NCI-H82 (cell line): ENCODE measurements at regions not wholly inside any gene's neighbourhood (a gene's known extent, or its start where the extent isn't known, plus 50 kb on each side); places are given as distances from the start of the nearest gene placed in this dataset.

Experiments
- DNase-seq: peaks from one replicate; lab custom pipeline; 2025; lab: John Stamatoyannopoulos, UW

DNA sequence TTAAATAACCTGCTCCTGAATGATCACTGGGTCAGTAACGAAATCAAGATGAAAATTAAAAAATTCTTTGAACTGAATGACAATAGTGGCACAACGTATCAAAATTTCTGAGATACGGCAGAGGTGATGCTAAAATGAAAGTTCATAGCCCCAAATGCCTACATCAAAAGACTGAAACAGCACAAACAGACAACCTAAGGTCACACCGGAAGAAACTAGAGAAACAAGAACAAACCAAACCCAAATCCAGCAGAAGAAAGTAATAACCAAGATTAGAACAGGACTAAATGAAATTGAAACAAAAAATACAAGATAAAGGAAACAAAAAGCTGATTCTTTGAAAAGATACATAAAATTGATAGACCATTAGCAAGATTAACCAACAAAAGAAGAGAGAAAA lies 324.1 kb downstream of the RBM26 start:
- no peak for DNase-seq

- DNase-seq, result no peak
Measured at GRCh38 chr13:79079351-79079839, 326.7 kb downstream of the RBM26 start.

DNA sequence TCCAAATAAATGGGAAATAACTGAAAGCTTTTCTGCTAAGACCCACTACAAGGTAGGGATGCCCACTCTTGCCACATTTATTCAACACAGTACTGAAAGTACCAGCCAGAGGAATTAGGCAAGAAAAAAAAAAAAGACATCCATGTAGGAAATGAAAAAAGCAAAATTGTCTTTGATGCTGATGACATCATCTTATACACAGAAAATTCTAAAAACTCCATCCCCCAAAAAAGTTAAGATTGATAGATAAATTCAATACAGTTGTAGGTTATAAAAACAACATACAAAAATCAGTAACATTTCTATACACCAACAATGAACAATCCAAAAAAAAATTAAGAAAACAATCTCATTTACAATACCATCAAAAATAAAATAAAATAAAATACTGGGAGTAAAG lies 330.4 kb downstream of the RBM26 start:
- no peak for DNase-seq

DNA sequence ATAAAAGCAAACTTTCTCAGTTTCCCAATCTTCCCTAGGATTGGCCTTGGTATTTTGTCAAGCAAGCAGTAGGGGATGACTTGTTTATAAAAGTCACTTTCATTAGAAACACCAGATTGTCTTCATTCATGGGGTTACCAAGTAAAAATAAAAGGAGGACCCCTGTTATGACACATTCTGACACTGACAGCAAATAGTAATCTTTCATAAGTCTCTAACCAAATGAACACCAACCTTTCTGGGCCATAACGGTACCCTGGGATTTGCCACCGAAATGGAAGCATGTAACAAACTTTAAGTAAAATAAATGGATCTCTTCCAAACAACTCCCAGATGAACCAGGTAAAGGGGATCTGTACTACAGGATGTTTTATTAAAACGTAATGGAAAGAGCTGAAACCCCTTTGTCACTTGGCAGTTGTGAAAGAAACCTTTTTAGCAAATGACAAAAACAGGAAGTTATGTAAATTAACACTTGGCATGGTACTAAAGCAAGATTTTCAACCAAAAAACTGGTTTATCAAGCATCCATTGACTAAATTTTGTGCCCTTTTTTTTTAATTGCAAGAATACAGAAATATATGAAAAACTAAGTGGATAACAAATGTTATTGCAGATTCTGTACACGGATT lies 335.6 kb downstream of the RBM26 start:
- DNase-seq, result no peak

DNA sequence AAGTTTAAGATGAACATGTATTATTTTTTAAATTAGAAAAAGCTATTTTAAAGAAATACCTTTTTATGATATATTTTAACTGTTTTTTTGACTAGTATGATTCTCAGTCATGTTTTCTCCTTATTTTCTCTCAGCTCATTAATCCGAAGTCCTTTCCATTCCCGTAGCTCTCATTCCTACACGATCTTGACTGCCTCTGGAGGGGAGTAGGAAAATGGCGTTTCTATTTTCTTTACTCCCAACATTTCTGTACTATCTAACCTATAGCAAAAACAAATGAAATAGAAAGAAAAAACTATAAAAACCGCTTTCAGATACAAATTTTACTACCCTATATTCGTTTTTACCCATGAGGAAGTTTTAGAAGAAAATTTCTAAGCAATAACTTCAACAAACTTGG lies 343.8 kb downstream of the RBM26 start:
- DNase-seq, result no peak

DNA sequence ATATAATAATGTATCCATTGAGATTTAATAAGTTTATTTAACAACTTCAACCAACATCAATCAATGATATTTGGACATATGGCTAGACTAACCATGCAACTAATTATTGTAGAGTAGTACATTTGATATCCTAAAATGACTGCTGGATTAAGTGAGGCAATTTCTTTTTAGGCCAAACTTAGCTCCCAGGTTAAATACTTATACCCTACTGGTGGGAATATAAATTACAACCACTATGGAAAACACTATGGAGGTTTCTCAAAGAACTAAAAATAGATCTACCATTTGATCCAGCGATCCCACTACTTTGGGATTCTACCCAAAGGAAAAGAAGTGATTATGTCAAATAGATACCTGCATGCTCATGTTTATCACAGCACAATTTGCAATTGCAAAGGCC lies 345.8 kb downstream of the RBM26 start:
- peak; percentile 34 for DNase-seq

DNA sequence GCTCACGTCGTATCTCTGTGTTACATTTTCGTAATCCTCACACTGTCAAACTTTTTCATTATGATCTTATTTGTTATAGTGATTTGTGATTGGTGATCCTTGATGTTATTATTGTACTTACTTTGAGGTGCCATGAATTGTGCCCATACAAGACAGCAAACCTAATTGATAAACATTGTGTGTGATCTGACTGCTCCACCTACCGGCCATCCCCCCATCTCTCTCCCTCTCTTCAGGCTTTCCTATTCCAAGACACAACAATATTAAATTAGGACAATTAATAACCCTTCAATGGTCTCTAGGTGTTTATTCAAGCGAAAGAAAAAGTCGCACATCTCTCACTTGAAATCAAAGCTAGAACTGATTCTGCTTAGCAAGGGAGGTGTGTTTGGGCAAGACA lies 349.3 kb downstream of the RBM26 start:
- DNase-seq, result peak; percentile 10

GRCh38 chr13:79051472-79051871 lies 354.6 kb downstream of the RBM26 start:
- DNase-seq, result no peak

DNA sequence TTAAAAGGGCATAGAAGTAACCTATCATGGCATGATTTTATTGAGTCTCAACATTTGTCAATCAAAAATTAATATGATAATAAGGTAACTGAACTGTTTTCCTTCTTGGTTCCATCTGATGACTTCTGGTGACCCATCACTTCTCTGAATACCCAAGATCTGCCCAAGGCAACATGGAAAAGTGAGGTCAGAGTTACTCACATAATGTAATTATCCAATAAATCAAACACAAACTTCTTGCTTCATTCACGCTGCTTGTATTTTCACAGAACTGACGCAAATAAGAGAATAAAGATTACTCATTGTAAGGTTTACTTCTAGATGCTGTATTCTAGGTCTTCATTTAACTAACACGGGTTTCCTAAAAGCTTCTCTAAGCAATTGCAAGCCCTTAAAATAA lies 361.6 kb downstream of the RBM26 start:
- no peak for DNase-seq

DNA sequence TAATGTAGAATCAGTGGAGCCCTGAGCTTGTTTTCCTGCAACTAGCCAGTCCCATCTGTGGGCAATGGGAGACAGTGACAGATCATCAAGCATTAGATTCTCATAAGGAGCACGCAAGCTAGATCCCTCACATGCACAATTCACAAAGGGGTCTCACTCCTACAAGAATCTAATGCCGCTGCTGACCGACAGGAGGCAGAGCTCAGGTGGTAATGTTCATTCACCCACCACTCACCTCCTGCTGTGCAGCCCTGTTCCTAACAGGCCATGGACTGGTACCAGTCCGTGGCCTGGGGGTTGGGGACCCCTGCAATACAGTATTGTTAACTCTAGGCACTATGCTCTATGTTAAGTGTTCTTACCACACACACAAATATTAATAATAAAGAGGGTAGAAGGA lies 362.8 kb downstream of the RBM26 start:
- peak; percentile 39 for DNase-seq

GRCh38 chr13:79037197-79037596 lies 368.9 kb downstream of the RBM26 start:
- no peak for DNase-seq

DNA sequence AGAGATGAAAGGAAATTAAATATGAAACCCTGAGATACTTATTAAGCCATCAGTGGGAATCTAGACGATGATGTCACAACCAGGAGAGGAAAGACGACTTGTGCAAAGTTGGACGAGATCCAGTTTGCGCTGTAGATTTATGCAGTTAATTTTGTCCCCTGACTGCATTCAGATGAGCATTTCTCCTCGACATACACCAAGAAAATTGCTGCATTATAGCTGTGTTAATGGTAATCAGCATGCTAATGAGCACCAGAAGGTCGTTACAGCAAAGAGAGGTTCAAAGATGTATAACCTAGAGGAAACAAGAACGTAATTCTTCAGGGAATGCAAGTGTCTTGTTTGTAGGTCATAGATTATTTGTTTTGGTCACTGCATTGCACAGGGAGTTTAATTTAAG lies 371.7 kb downstream of the RBM26 start:
- no peak for DNase-seq

- peak; percentile 52 for DNase-seq
Measured at GRCh38 chr13:79030513-79030912, 371.6 kb upstream of the OBI1 start.

DNA sequence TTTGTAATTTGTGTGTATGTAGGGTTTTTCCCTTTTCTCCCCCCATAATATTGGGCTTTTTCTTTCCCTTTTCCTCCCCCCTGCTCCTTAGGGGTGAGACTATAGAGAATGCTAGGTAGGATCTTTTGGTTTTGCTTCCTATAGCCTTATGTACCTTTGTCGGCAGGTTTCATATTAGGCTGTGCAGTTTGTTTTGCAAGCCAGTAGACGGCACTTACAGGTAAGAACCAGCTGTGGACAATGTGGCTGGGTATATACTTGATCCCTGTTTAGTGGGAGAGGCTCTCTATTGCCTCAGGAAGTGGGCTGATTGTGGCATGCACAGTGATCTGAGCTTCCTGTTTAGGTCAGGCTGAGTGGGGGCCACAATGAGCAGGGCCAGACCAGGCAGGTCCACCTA lies 359.2 kb upstream of the OBI1 start:
- DNase-seq, result no peak

GRCh38 chr13:79011179-79011578 lies 352.2 kb upstream of the OBI1 start:
- no peak for DNase-seq

- no peak for DNase-seq
Measured at GRCh38 chr13:79003989-79004898, 345.3 kb upstream of the OBI1 start.

DNA sequence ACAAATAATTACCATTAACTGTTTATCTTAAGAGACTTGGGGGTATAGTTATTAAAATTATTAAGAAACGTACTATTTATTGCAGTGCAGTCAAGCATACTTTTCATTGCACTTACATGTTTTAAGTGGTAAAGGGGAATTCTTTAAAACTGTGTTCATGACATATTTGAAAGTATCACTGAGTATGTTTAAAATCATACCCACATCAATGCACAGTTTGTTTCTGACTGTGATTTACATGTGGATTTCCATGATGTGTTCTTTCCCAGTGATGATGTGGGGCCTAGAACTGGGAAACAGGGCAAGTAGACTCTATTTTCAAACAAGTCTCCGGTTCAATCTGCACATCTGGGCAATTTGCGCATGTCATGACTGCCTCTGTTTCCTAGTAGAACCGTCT lies 340.5 kb upstream of the OBI1 start:
- no peak for DNase-seq

DNA sequence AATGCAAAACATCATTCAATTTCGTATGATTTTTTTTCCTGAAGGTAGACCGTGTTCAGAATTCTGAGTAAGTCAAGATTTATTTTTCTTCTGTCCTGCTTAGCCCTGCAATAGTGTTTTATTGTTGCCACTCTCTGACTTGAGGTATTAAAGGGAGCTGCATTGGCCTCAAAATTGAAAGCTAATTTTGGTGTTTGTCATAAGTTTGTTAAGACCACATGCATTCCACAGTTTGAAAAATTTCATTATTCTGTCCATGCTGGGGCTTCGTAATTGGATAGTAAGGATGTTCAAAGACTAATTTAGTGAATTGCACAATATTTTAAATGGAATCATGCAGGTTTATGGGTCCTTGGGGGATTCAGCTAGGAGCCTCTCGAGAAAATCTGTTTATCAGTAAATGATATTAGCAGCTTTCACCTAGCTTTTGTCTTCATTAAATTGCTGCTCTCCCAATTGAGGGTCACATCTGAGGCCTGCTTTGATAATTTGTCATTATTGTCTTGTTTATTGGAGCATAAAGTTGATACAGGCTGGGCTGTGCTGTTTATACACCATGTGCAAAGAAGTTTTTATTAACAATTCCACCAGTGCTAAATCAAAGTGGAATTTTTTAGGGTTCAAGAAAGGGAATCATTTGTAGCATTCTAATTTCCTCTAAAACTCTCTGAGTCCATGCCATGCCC lies 339.8 kb upstream of the OBI1 start:
- peak; percentile 93 for DNase-seq

DNA sequence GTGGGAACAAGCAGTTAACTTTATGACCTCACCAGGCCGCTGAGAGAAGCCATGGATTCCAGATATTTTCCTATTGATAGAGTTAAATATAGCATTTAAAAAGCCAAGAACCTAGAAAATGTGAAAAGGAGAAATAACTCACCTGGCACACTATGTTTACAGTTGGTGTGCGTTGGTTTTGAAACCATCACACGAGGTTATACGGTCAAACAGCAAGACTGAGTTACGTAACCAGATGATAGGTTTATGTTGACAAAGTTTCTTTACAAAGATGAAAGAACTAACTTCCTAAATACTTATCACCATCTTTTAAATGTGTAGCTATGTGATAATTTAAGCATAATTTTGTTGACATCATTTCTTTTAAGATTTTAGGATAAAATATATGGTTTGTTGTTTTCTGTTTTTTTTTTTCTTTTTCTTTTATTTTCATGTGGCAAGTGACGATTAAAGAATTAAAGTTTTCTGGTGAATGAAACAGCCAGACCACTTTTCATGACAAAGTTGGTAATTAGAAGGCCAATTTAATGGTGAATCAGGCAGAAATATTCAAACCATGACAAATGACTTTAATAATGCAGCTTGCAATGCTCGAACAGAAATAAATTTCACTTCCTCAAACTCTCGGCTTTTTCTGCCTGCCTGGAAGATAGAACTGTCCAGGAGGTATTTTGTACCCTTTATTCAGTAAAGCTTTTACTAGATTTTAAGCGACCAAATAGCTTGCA lies 339.1 kb upstream of the OBI1 start:
- DNase-seq, result peak; percentile 51

DNA sequence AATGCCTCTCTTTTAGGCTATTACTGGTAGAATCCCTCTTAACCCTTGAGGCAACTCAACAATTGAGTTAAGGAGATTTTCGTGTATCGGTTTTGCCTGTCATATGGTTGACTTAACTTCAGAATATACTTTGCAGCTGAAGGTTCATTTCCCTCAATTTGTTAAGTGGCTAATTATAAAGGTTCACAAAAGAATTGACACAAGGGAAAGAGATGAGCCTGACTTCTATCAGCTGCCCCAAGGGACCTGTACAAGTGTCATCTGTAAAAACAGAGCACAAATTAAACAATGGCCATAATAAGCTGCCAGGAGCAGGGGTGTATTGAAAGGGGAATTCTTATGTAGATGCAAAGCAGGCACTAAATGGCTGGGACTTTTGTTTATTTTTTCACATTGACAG lies 334.8 kb upstream of the OBI1 start:
- DNase-seq, result peak; percentile 87

GRCh38 chr13:78981913-78982312 lies 323.0 kb upstream of the OBI1 start:
- DNase-seq, result no peak

- no peak for DNase-seq
Measured at GRCh38 chr13:78979349-78979748, 320.4 kb upstream of the OBI1 start.
